A673 (cell line): ENCODE measurements at regions not wholly inside any gene's neighbourhood (a gene's known extent, or its start where the extent isn't known, plus 50 kb on each side); places are given as distances from the start of the nearest gene placed in this dataset.

Experiments
- BruUV-seq: library from RNA; stranded (reverse); fragments of 400-500 nt; replicated peaks from 2 replicates; lab custom pipeline; 2021; lab: Mats Ljungman, UMichigan
- CTCF ChIA-PET: fragments of 300-600 bp; sonication (Branson Sonifier 250); formaldehyde crosslinking; loops from one replicate; lab custom pipeline; 2022; ENCODE audit warnings: antibody characterized with exemption; lab: Charles Lee
- POLR2A ChIA-PET: fragments of 300-600 bp; sonication (Branson Sonifier 250); formaldehyde crosslinking; loops from one replicate; lab custom pipeline; 2022; ENCODE audit warnings: antibody characterized with exemption; ENCODE audit not compliant: low non-redundant PET; lab: Charles Lee
- DNase-seq: peaks from one replicate; pipeline ENCODE4 v3.0.0-alpha.2; 2015; ENCODE audit warnings: low spot score
- H3K27ac ChIP-seq: fragments of 200-600 bp; sonication (generic); 2 replicates; pipeline ENCODE4 v1.5.1; 2016; ENCODE audit warnings: mixed run types, low read depth, mild to moderate bottlenecking, mixed read lengths, antibody characterized with exemption, low read length; ENCODE audit not compliant: poor library complexity, severe bottlenecking
- H3K27me3 ChIP-seq: fragments of 200-600 bp; sonication (generic); replicated peaks from 2 replicates; pipeline ENCODE4 v1.6.1; 2017; ENCODE audit warnings: mixed run types, low read depth, mild to moderate bottlenecking, mixed read lengths, antibody characterized with exemption, low read length; ENCODE audit not compliant: insufficient read depth, poor library complexity
- H3K36me3 ChIP-seq: fragments of 200-600 bp; sonication (generic); 2 replicates; pipeline ENCODE4 v1.6.1; 2016; ENCODE audit warnings: mixed run types, mild to moderate bottlenecking, mixed read lengths, antibody characterized with exemption, low read length; ENCODE audit not compliant: insufficient read depth, poor library complexity, severe bottlenecking
- H3K4me1 ChIP-seq: fragments of 200-600 bp; sonication (generic); 2 replicates; pipeline ENCODE4 v1.6.1; 2017; ENCODE audit warnings: mixed run types, mild to moderate bottlenecking, mixed read lengths, antibody characterized with exemption, low read length; ENCODE audit not compliant: insufficient read depth, poor library complexity, severe bottlenecking
- H3K4me3 ChIP-seq: fragments of 200-600 bp; sonication (generic); 2 replicates; pipeline ENCODE4 v1.5.1; 2016; ENCODE audit warnings: low read depth, mixed run types, mild to moderate bottlenecking, mixed read lengths, low read length; ENCODE audit not compliant: poor library complexity, severe bottlenecking
- H3K9me3 ChIP-seq: fragments of 200-600 bp; sonication (generic); 2 replicates; pipeline ENCODE4 v1.6.1; 2016; ENCODE audit warnings: mixed run types, low read depth, mild to moderate bottlenecking, mixed read lengths, antibody characterized with exemption, low read length; ENCODE audit not compliant: poor library complexity, severe bottlenecking
- CTCF ChIP-seq: fragments of 300-800, 200-600 bp; sonication (generic); conservative IDR thresholded peaks from 2 replicates; pipeline ENCODE4 v1.5.1; 2017; ENCODE audit warnings: low read depth, mild to moderate bottlenecking, antibody characterized with exemption, low read length, moderate library complexity, mixed read lengths
- EZH2 ChIP-seq: fragments of 200-600 bp; sonication (generic); IDR thresholded peaks from 2 replicates; pipeline ENCODE4 v1.6.1; 2017; ENCODE audit warnings: borderline replicate concordance, low read depth, mild to moderate bottlenecking, mixed read lengths, antibody characterized with exemption, low read length; ENCODE audit not compliant: poor library complexity, severe bottlenecking
- intact Hi-C: fragments of 100-400 bp; cut with micrococcal nuclease; formaldehyde crosslinking; loops from one replicate; pipeline ENCODE4 v1.10.0; 2022; ENCODE audit not compliant: unreplicated experiment

GRCh38 chr12:41701943-41702601 lies 442.6 kb downstream of the GXYLT1 start:
- Histone ChIP-seq H3K36me3 (no peaks in the 10 kb centered on the region), H3K27me3 (no peaks in the 10 kb centered on the region), H3K4me1 (no peaks in the 10 kb centered on the region), H3K9me3 (no peaks in the 10 kb centered on the region), H3K27ac (no peak overlapping the region), H3K4me3 (no peak overlapping the region)
- TF ChIP-seq CTCF (no peak), EZH2 (no peak)
- POLR2A ChIA-PET: interaction anchor here (0.6 kb wide), 1 partner anchor 1151 kb away, joined by 3 read pairs; no protein-coding TSS in a partner anchor
- intact Hi-C loops: no loop called here
- CTCF ChIA-PET: no interaction called here
- no peak for DNase-seq
- BruUV-seq: no TSS peak

- intact Hi-C loops: no loop called here
- POLR2A ChIA-PET: no interaction called here
Measured at GRCh38 chr12:41700940-41701339, 443.7 kb downstream of the GXYLT1 start.

GRCh38 chr12:41699658-41700057 lies 445.0 kb downstream of the GXYLT1 start:
- BruUV-seq: no TSS peak
- Histone ChIP-seq H3K36me3 (no peaks in the 10 kb centered on the region), H3K4me1 (no peaks in the 10 kb centered on the region), H3K27ac (no peak overlapping the region), H3K9me3 (no peaks in the 10 kb centered on the region), H3K27me3 (no peaks in the 10 kb centered on the region), H3K4me3 (no peak overlapping the region)
- POLR2A ChIA-PET: no interaction called here
- DNase-seq: no peak
- CTCF ChIA-PET: no interaction called here
- TF ChIP-seq EZH2 (no peak), CTCF (no peak)
- intact Hi-C loops: no loop called here

More at GRCh38 chr12:41700940-41701339, 443.7 kb downstream of the GXYLT1 start:
- no peaks in the 10 kb centered on the region for H3K27me3 ChIP-seq
- no peak overlapping the region for H3K27ac ChIP-seq
- no peaks in the 10 kb centered on the region for H3K9me3 ChIP-seq
- CTCF ChIA-PET: no interaction called here
- no peaks in the 10 kb centered on the region for H3K4me1 ChIP-seq
- TF ChIP-seq CTCF (no peak), EZH2 (no peak)
- BruUV-seq: no TSS peak
- no peaks in the 10 kb centered on the region for H3K36me3 ChIP-seq
- DNase-seq: no peak
- H3K4me3 ChIP-seq: no peak overlapping the region
